ENCODE measurements at regions not wholly inside any gene's neighbourhood (a gene's known extent, or its start where the extent isn't known, plus 50 kb on each side); places are given as distances from the start of the nearest gene placed in this dataset.

DNA sequence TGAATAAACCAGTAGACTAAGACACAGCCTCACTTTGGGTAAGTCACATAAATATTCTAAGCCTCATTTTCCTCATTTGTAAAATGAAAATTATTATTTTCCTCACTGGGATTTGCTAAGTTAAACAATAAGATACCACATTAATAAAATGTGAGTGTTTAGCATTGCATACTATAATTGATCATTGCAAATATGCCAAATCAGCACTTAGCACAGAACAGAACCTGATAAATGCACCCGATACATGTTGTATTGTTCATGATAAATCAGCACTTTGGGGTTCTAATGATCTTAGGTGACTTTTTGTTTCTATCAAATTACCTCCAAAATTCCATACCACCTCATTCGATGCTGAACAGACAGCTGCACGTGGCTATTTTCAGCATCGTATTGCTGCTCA is 50.2 kb upstream of the RAPGEF4 start:
- TF ChIP-seq EZH2 (IDR thresholded peaks at IDR 0.05; ENCODE audit: low read length) = no peak
- TF ChIP-seq, protein P1, sequence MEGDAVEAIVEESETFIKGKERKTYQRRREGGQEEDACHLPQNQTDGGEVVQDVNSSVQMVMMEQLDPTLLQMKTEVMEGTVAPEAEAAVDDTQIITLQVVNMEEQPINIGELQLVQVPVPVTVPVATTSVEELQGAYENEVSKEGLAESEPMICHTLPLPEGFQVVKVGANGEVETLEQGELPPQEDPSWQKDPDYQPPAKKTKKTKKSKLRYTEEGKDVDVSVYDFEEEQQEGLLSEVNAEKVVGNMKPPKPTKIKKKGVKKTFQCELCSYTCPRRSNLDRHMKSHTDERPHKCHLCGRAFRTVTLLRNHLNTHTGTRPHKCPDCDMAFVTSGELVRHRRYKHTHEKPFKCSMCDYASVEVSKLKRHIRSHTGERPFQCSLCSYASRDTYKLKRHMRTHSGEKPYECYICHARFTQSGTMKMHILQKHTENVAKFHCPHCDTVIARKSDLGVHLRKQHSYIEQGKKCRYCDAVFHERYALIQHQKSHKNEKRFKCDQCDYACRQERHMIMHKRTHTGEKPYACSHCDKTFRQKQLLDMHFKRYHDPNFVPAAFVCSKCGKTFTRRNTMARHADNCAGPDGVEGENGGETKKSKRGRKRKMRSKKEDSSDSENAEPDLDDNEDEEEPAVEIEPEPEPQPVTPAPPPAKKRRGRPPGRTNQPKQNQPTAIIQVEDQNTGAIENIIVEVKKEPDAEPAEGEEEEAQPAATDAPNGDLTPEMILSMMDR (optimal IDR thresholded peaks at IDR 0.05 in 1 of 3, IDR thresholded peaks at IDR 0.05 in 1 of 3, conservative IDR thresholded peaks at IDR 0.05 in 1 of 3; ENCODE audit: extremely low read depth in 1 of 3, insufficient read depth in 2 of 3, low read length in 3 of 3) = no peak
